Right lobe of liver (tissue), 6 donors: ENCODE measurements at regions not wholly inside any gene's neighbourhood (a gene's known extent, or its start where the extent isn't known, plus 50 kb on each side); places are given as distances from the start of the nearest gene placed in this dataset.

ENCODE experiments used
- ATAC-seq, 4 donors: fragments of 200-7000 bp; cut with Tn5 transposase; one replicate each; pipeline ENCODE4 v1.9.1; 2020; ENCODE audit warnings: mild to moderate bottlenecking in 4 of 4, moderate library complexity in 4 of 4
- DNase-seq, 3 donors: peaks; one replicate each; pipeline ENCODE4 v3.0.0-alpha.2; 2020
- H3K27ac ChIP-seq, 3 donors: fragments of 200-600 bp; one replicate each; pipeline ENCODE4 v1.8.0; 2022
- H3K27me3 ChIP-seq, 2 donors: fragments of 200-600 bp; one replicate each; pipeline ENCODE4 v1.8.0; 2022
- H3K36me3 ChIP-seq, 4 donors: fragments of 200-600 bp; sonication (generic) in 1 of 4; one replicate each; pipeline versions ENCODE4 v1.5.1 to v1.8.0; 2017 to 2022; ENCODE audit warnings: control low read depth in 1 of 4
- H3K4me1 ChIP-seq, 4 donors: fragments of 200-600 bp; sonication (generic) in 1 of 4; one replicate each; pipeline versions ENCODE4 v1.5.1 to v1.8.0; 2017 to 2022; ENCODE audit warnings: control low read depth in 1 of 4
- H3K4me3 ChIP-seq, 3 donors: fragments of 200-600 bp; one replicate each; pipeline ENCODE4 v1.8.0; 2022
- H3K9me3 ChIP-seq, 4 donors: fragments of 200-600 bp; sonication (generic) in 1 of 4; one replicate each; pipeline versions ENCODE4 v1.5.1 to v1.8.0; 2017 to 2022; ENCODE audit warnings: control low read depth in 1 of 4
- CTCF ChIP-seq, 4 donors: fragments of 200-600 bp in 3 of 4; fragments of 450-650 bp in 1 of 4; IDR thresholded peaks; one replicate each; pipeline versions ENCODE4 v1.5.1 to v1.8.0; 2016 to 2022; ENCODE audit warnings: antibody characterized with exemption in 4 of 4, mild to moderate bottlenecking in 2 of 4
- POLR2A ChIP-seq: fragments of 450-650 bp; IDR thresholded peaks from one replicate; pipeline ENCODE4 v1.6.1; 2017; ENCODE audit warnings: antibody characterized with exemption, mild to moderate bottlenecking
- WGBS: methylation state at CpG from one replicate; pipeline ENCODE4 v1.1.6; 2018; ENCODE audit warnings: low coverage, low lambda C conversion rate; ENCODE audit not compliant: insufficient coverage; ENCODE audit errors: missing lambda C conversion rate; 5-methylcytosine and 5-hydroxymethylcytosine counted together
- intact Hi-C, 2 donors: fragments of 100-400 bp; cut with DNase I; formaldehyde crosslinking; loops; one replicate each; pipeline versions ENCODE4 v1.11.2 to v1.14.1; 2022
- donor health status: DM: no; HTN: yes; CAD: no.
- donor health status: DM: no; HTN: no; CAD: no.
- donor health status: DM: no; HTN: no; CAD: no.
- donor health status: DM: no; HTN: yes; CAD: no.
- donor health status: DM: no; HTN: yes; CAD: no.

GRCh38 chr20:59398537-59399205, 98.3 kb downstream of the EDN3 start:
- Histone ChIP-seq H3K9me3 (no peaks in the 10 kb centered on the region), H3K4me1 (peaks cover 0 to 1% (median 0%) of the 10 kb centered on the region in 4 donors), H3K36me3 (no peaks in the 10 kb centered on the region), H3K27ac (no peak overlapping the region), H3K27me3 (peaks cover 0 to 12% of the 10 kb centered on the region in 2 donors), H3K4me3 (no peak overlapping the region)
- intact Hi-C loops = no loop called here
- 7% methylated on average over 11 of the region's 12 CpGs for WGBS
- DNase-seq (no peak), ATAC-seq (no peak)
- TF ChIP-seq CTCF (IDR thresholded peaks at IDR 0.05) = no peak
- TF ChIP-seq POLR2A = no peak

DNA sequence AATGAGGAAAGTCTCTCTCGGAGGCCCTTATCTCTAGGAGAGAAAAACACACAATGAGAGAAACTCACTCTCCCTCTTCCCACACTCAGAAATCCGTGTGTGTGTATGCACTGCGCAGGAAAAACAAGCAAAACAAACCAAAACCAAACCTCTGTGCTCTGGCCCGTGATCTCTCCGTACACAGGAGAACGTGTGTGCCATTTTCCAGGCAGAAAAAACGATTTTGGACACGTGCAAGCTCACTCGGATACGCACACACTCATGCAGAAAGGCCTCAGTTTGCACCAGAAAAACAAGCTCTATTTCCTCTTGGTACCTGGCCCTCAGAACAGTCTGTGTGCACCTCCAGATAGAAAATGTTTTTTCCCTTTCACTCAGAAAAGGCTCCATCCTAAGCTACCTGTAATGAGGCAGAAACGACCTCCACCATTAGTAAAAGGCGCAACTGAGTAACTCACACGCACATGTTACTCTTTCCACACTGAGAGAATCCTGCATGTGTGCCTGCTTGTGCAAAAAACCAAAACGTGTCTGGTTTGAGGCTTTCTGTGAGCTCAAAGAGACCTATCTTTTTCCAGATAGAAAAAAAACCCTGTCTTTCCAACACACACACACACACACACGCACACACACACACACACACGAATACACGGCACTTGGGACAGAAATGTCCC, 99.2 kb downstream of the EDN3 start:
- WGBS = 40% methylated on average over 15 of the region's 17 CpGs
- intact Hi-C loops = no loop called here
- DNase-seq = no peak
- no peak overlapping the region for H3K4me3 ChIP-seq
- H3K27ac ChIP-seq = no peak overlapping the region
- H3K4me1 ChIP-seq = peaks cover 0 to 7% (median 0%) of the 10 kb centered on the region in 4 donors
- no peak for TF ChIP-seq CTCF (IDR thresholded peaks at IDR 0.05)
- no peak for TF ChIP-seq POLR2A
- H3K36me3 ChIP-seq = no peaks in the 10 kb centered on the region
- peaks cover 0 to 19% of the 10 kb centered on the region in 2 donors for H3K27me3 ChIP-seq
- no peaks in the 10 kb centered on the region for H3K9me3 ChIP-seq
- no peak for ATAC-seq

GRCh38 chr20:59400708-59401107, 100.3 kb downstream of the EDN3 start:
- H3K27me3 ChIP-seq = peaks cover 0 to 19% of the 10 kb centered on the region in 2 donors

GRCh38 chr20:59402681-59403080, 102.3 kb downstream of the EDN3 start:
- ATAC-seq (peak in 2 of 4 donors; percentile 20 to 60), DNase-seq (no peak)
- no peak overlapping the region for H3K27ac ChIP-seq
- peaks cover 0 to 19% of the 10 kb centered on the region in 2 donors for H3K27me3 ChIP-seq
- no peak overlapping the region for H3K4me3 ChIP-seq
- H3K4me1 ChIP-seq = peaks cover 0 to 7% (median 0%) of the 10 kb centered on the region in 4 donors
- H3K36me3 ChIP-seq = no peaks in the 10 kb centered on the region
- no peak for TF ChIP-seq POLR2A
- no peak for TF ChIP-seq CTCF (IDR thresholded peaks at IDR 0.05)
- intact Hi-C loops = no loop called here
- WGBS = 16% methylated on average over 9 of the region's 9 CpGs
- no peaks in the 10 kb centered on the region for H3K9me3 ChIP-seq

More at GRCh38 chr20:59400708-59401107, 100.3 kb downstream of the EDN3 start:
- Histone ChIP-seq H3K9me3 (no peaks in the 10 kb centered on the region), H3K4me3 (no peak overlapping the region), H3K4me1 (peaks cover 0 to 7% (median 0%) of the 10 kb centered on the region in 4 donors), H3K36me3 (no peaks in the 10 kb centered on the region), H3K27ac (no peak overlapping the region)
- DNase-seq (no peak), ATAC-seq (no peak)
- no peak for TF ChIP-seq POLR2A
- TF ChIP-seq CTCF (IDR thresholded peaks at IDR 0.05) = no peak
- WGBS = 37% methylated on average over 8 of the region's 9 CpGs
- intact Hi-C loops = no loop called here
